B cell (primary cell): ENCODE measurements at regions not wholly inside any gene's neighbourhood (a gene's known extent, or its start where the extent isn't known, plus 50 kb on each side); places are given as distances from the start of the nearest gene placed in this dataset.

ENCODE experiments used
- ATAC-seq: fragments of 200-7000 bp; cut with Tn5 transposase; one replicate; pipeline ENCODE4 v1.10.0; 2021; ENCODE audit warnings: low read depth, mild to moderate bottlenecking, moderate number of reproducible peaks, moderate library complexity
- CTCF ChIA-PET: fragments of 350-600 bp; sonication (Branson Sonifier 250); formaldehyde crosslinking; loops from one replicate; lab custom pipeline; 2021; ENCODE audit warnings: antibody characterized with exemption, inconsistent platforms; lab: Charles Lee
- POLR2A ChIA-PET: fragments of 350-600 bp; sonication (Branson Sonifier 250); formaldehyde crosslinking; loops from one replicate; lab custom pipeline; 2021; ENCODE audit warnings: antibody characterized with exemption; lab: Charles Lee
- DNase-seq: peaks from one replicate; pipeline ENCODE4 v3.0.0; 2013
- H2AFZ ChIP-seq: 2 replicates; pipeline ENCODE4 v1.6.1; 2012; ENCODE audit warnings: mild to moderate bottlenecking, low read depth, low read length; ENCODE audit not compliant: insufficient read depth, poor library complexity, severe bottlenecking
- H3K27ac ChIP-seq, 2 donors: 1 replicate in 1 of 2; 2 replicates in 1 of 2; pipeline ENCODE4 v1.5.1; 2012 to 2013; ENCODE audit warnings: low read length in 2 of 2, mild to moderate bottlenecking in 2 of 2, moderate library complexity in 1 of 2
- H3K27me3 ChIP-seq, 4 experiments: fragments of 200-600 bp in 1 of 4; sonication (generic) in 1 of 4; replicated peaks in 1 of 4; 1 replicate in 2 of 4; 2 replicates in 2 of 4; pipeline versions ENCODE4 v1.6.1 to v1.7.0; 2013 to 2016; ENCODE audit warnings: low read length in 3 of 4, mild to moderate bottlenecking in 2 of 4, mixed read lengths in 1 of 4, moderate library complexity in 1 of 4; ENCODE audit not compliant: insufficient read depth in 4 of 4, control insufficient read depth in 3 of 4; ENCODE audit errors: control extremely low read depth in 1 of 4
- H3K36me3 ChIP-seq, 2 experiments: replicated peaks in 1 of 2; 1 replicate in 1 of 2; 2 replicates in 1 of 2; pipeline versions ENCODE4 v1.6.1 to v1.7.1; 2013; ENCODE audit warnings: low read length in 1 of 2; ENCODE audit not compliant: insufficient read depth in 2 of 2, control insufficient read depth in 1 of 2; ENCODE audit errors: control extremely low read depth in 1 of 2, extremely low read depth in 1 of 2
- H3K4me1 ChIP-seq, 2 donors: fragments of 200-600 bp in 1 of 2; sonication (generic) in 1 of 2; 1 replicate in 1 of 2; 2 replicates in 1 of 2; pipeline versions ENCODE4 v1.5.1 to v1.6.1; 2013 to 2017; ENCODE audit warnings: low read length in 2 of 2; ENCODE audit not compliant: control insufficient read depth in 2 of 2, insufficient read depth in 2 of 2
- H3K4me2 ChIP-seq: replicated peaks from 2 replicates; pipeline ENCODE3; 2012; ENCODE audit warnings: mild to moderate bottlenecking, low read depth, low read length; ENCODE audit not compliant: poor library complexity, severe bottlenecking
- H3K4me3 ChIP-seq, 5 experiments: fragments of 200-600 bp in 1 of 5; sonication (generic) in 1 of 5; 1 replicate in 3 of 5; 2 replicates in 2 of 5; pipeline versions ENCODE4 v1.5.1 to v1.7.0; 2011 to 2016; ENCODE audit warnings: low read length in 4 of 5, mild to moderate bottlenecking in 4 of 5, low read depth in 2 of 5, control low read depth in 1 of 5, moderate library complexity in 1 of 5; ENCODE audit not compliant: insufficient read depth in 1 of 5; ENCODE audit errors: control extremely low read depth in 1 of 5, extremely low read depth in 1 of 5
- H3K79me2 ChIP-seq: fragments of 200-600 bp; sonication (generic); one replicate; pipeline ENCODE4 v1.6.0; 2016; ENCODE audit warnings: low read length; ENCODE audit not compliant: control insufficient read depth, insufficient read depth
- H3K9ac ChIP-seq: fragments of 200-600 bp; sonication (generic); 2 replicates; pipeline ENCODE4 v1.6.1; 2017; ENCODE audit warnings: mild to moderate bottlenecking, low read length, moderate library complexity
- H3K9me3 ChIP-seq, 3 donors: one replicate each; pipeline versions ENCODE4 v1.6.1 to v1.7.1; 2013; ENCODE audit warnings: low read length in 2 of 3; ENCODE audit not compliant: control insufficient read depth in 2 of 3, insufficient read depth in 1 of 3; ENCODE audit errors: control extremely low read depth in 1 of 3
- H4K20me1 ChIP-seq: 2 replicates; pipeline ENCODE4 v1.6.0; 2012; ENCODE audit warnings: mild to moderate bottlenecking, low read length; ENCODE audit not compliant: insufficient read depth, control insufficient read depth, poor library complexity, severe bottlenecking
- H3K27ac Mint-ChIP-seq: one replicate; pipeline ENCODE4 v1.8.0; 2021; ENCODE audit warnings: mixed read lengths
- H3K27me3 Mint-ChIP-seq: one replicate; pipeline ENCODE4 v1.8.0; 2021; ENCODE audit warnings: mixed read lengths
- H3K4me1 Mint-ChIP-seq: one replicate; pipeline ENCODE4 v1.8.0; 2021; ENCODE audit warnings: mixed read lengths
- H3K4me3 Mint-ChIP-seq: one replicate; pipeline ENCODE4 v1.8.0; 2021; ENCODE audit warnings: mixed read lengths
- H3K9me3 Mint-ChIP-seq: one replicate; pipeline ENCODE4 v1.8.0; 2022; ENCODE audit warnings: mixed read lengths; ENCODE audit not compliant: insufficient read depth
- EZH2 ChIP-seq: IDR thresholded peaks from 2 replicates; pipeline ENCODE4 v1.6.1; 2012; ENCODE audit warnings: borderline replicate concordance, low read depth, mild to moderate bottlenecking, moderate library complexity, low read length; ENCODE audit not compliant: insufficient read depth, poor library complexity, severe bottlenecking
- WGBS: methylation state at CpG from one replicate; pipeline ENCODE4 v1.1.5; 2013; ENCODE audit warnings: missing lambda C conversion rate; ENCODE audit not compliant: insufficient coverage; 5-methylcytosine and 5-hydroxymethylcytosine counted together
- intact Hi-C: fragments of 100-400 bp; cut with micrococcal nuclease; formaldehyde crosslinking; loops from one replicate; pipeline ENCODE4 v1.10.0; 2022
- TF ChIP-seq, protein P1 (sequence below): fragments of 200-600 bp; IDR thresholded peaks from one replicate; pipeline ENCODE4 v1.8.0; 2022; ENCODE audit warnings: antibody characterized with exemption, mild to moderate bottlenecking

DNA sequence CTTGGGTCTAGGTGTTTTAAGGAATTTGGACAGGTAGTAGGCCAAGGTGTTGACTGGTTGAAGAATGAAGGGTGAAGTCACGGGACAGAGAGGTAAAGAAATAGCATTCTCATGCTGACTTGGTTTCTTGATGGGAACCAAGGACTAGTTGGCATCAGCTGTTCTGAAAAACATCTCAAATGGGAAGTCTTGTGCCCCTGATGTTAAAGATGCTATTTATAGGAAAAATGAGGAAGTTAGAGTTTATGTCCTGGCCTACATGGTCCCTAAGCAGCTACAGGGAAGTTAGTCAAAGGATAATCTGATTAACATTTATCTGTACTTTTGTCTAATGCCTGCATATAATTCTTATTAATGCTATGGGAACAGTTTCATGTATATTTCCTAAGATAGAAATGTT, 262.4 kb downstream of the HHIPL2 start:
- no peak overlapping the region for H3K27ac ChIP-seq
- CTCF ChIA-PET: no interaction called here
- Mint-ChIP-seq H3K27ac (no peak overlapping the region), H3K27me3 (peaks cover 22% of the 10 kb centered on the region), H3K9me3 (no peaks in the 10 kb centered on the region), H3K4me3 (no peak overlapping the region), H3K4me1 (peaks cover 4% of the 10 kb centered on the region)
- H3K79me2 ChIP-seq: no peaks in the 10 kb centered on the region
- H3K4me2 ChIP-seq: no peak overlapping the region
- TF ChIP-seq, protein P1, sequence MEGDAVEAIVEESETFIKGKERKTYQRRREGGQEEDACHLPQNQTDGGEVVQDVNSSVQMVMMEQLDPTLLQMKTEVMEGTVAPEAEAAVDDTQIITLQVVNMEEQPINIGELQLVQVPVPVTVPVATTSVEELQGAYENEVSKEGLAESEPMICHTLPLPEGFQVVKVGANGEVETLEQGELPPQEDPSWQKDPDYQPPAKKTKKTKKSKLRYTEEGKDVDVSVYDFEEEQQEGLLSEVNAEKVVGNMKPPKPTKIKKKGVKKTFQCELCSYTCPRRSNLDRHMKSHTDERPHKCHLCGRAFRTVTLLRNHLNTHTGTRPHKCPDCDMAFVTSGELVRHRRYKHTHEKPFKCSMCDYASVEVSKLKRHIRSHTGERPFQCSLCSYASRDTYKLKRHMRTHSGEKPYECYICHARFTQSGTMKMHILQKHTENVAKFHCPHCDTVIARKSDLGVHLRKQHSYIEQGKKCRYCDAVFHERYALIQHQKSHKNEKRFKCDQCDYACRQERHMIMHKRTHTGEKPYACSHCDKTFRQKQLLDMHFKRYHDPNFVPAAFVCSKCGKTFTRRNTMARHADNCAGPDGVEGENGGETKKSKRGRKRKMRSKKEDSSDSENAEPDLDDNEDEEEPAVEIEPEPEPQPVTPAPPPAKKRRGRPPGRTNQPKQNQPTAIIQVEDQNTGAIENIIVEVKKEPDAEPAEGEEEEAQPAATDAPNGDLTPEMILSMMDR: no peak
- no peak for TF ChIP-seq EZH2
- POLR2A ChIA-PET: no interaction called here
- H3K36me3 ChIP-seq: no peaks in the 10 kb centered on the region
- H3K4me1 ChIP-seq: no peaks in the 10 kb centered on the region
- no peak overlapping the region for H3K4me3 ChIP-seq
- H3K9me3 ChIP-seq: no peaks in the 10 kb centered on the region
- H3K27me3 ChIP-seq: peaks cover 0 to 3% (median 0%) of the 10 kb centered on the region in 4 experiments
- intact Hi-C loops: no loop called here
- no peak overlapping the region for H2AFZ ChIP-seq
- WGBS: 30% methylated on average over 1 of the region's 1 CpG
- no peak overlapping the region for H3K9ac ChIP-seq
- ATAC-seq: no peak
- DNase-seq: no peak
- H4K20me1 ChIP-seq: no peaks in the 10 kb centered on the region

DNA sequence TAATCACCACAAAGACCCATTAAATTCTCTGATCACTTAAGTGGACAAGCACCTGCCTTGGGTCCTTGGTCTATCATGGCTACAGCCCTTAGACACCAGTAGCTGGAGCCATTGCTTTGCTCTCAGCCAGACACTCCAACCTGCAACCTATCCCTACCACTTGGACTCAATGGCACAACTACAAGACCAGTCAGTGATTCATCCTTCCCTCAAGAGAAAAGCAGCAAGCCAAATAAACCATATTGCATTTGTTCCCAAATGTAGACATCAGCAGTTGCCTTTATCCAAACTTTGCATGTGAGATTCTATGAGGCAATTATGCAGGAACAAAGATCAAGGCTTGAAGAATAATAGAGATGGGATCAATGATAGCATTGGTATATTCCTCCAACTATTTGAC, 263.4 kb downstream of the HHIPL2 start:
- Histone ChIP-seq H3K4me1 (no peaks in the 10 kb centered on the region), H3K9me3 (no peaks in the 10 kb centered on the region), H2AFZ (no peak overlapping the region), H3K4me3 (no peak overlapping the region), H4K20me1 (no peaks in the 10 kb centered on the region), H3K9ac (no peak overlapping the region), H3K27me3 (peaks cover 0 to 3% (median 0%) of the 10 kb centered on the region in 4 experiments), H3K4me2 (no peak overlapping the region), H3K27ac (no peak overlapping the region), H3K36me3 (no peaks in the 10 kb centered on the region), H3K79me2 (no peaks in the 10 kb centered on the region)
- Mint-ChIP-seq H3K27me3 (peaks cover 13% of the 10 kb centered on the region), H3K4me3 (no peak overlapping the region), H3K27ac (no peak overlapping the region), H3K9me3 (no peaks in the 10 kb centered on the region), H3K4me1 (peaks cover 4% of the 10 kb centered on the region)
- TF ChIP-seq, protein P1: no peak
- intact Hi-C loops: no loop called here
- ATAC-seq (no peak), DNase-seq (no peak)
- ChIA-PET POLR2A (no interaction called here), CTCF (no interaction called here)
